GM21529 (cell line): ENCODE measurements at regions not wholly inside any gene's neighbourhood (a gene's known extent, or its start where the extent isn't known, plus 50 kb on each side); places are given as distances from the start of the nearest gene placed in this dataset.
"Not testable (repeated sequence)": the region's sequence is repeated elsewhere in the genome, so short reads cannot be mapped to it uniquely, and the experiment has no call there.

Experiments
- ATAC-seq: cut with Tn5 transposase; IDR thresholded peaks from one replicate; pipeline ENCODE4 v1.9.1; 2021; ENCODE audit not compliant: unreplicated experiment

DNA sequence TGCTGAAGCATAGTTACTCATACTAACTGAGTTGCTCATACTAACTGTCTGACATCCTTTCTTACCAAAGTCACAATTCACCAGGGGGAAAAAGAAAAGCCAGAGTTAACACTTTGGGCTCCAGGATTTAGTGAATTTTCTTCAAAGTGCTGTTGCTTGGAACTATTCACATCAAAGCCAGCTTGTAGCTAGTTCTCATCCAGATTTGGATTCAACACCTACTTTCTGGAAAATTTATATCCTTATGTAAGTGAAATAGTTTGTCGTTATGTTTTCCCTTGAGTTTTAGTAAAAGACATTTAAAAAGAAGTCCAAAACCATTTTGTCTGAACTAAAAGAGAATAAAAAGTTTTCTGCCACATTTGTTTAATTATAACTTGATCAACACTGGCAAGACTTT, 264.6 kb downstream of the BRINP2 start:
- no peak for ATAC-seq

DNA sequence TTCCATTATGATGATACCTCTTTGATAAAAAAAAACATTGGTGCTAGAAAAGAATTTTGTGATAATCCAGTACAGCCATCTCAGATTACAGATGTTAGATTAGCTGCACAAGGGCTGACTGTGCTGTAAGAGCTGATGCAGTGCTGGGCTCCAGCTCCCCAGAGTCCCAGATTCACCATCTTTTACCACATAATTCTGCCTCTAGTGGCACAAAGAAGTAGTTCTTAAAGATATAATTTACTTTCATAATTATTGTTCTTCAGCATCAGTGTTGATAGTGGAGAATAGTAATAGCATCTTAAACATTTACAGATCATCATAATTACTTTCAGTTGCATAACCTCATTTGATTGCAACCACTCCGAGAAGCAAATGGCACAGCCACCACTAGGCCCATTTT, 262.1 kb downstream of the BRINP2 start:
- ATAC-seq = no peak

DNA sequence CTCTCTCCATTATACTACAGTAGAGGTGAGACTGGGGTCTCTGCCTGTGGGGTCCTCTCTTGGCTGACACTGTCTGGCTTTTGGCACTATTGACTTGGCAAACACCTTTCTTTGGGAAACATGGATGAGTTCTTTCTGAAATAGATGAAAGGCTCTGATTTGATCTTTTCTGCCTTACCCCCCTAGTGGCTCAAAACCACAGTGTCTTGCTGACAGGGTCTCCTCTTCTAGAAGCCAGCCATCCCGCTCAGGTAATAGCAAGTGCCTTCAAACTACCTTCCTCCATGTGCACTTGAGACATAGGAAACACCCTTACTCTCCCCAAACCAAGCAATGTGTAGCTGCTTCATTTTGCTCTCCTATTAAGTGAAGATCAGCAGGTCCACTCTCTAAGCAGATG, 260.4 kb downstream of the BRINP2 start:
- no peak for ATAC-seq

- no peak for ATAC-seq
These were observed 258.5 kb downstream of the BRINP2 start for GRCh38 chr1:177429234-177429633.

- no peak for ATAC-seq
These were observed 257.1 kb downstream of the BRINP2 start for GRCh38 chr1:177427811-177428210.

- no peak for ATAC-seq
These were observed 255.7 kb downstream of the BRINP2 start for GRCh38 chr1:177426497-177426896.

DNA sequence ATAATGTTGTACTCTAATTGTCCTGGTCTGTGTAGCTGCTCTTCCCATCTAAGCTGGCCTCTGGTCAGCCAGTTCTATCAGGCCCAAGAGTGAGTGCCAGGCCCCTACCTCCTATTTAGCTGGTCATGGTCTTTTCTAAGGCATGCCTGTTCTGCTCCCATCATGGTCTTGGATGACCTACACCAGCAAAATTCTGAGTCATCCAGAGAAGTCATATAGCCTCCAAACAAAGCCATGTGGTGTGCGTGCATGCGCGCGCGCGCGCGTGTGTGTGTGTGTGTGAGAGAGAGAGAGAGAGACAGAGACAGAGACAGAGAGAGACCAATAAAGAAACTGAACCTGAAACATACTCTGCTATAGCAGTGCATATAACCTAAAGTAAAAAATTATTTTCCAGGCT, 254.4 kb downstream of the BRINP2 start:
- no peak for ATAC-seq

DNA sequence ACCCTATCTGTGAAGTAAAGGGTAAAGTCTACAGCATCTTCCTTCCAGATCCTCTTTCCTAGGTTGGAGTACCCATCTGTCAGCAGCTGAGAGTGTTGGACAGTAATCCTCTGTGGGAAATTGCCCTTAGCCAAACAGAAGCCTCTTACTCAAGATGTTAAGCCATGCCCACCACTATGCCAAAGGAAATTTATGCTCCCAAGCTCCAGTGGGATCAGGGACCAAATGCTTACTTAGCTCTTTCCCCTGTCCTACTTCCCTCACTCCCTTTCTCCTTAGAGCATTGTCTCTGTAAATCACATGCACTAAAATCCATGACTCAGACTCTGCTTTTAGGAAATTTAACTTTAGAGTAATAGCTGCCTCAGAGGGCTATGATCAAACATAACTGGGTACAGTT, 254.0 kb downstream of the BRINP2 start:
- ATAC-seq = no peak

DNA sequence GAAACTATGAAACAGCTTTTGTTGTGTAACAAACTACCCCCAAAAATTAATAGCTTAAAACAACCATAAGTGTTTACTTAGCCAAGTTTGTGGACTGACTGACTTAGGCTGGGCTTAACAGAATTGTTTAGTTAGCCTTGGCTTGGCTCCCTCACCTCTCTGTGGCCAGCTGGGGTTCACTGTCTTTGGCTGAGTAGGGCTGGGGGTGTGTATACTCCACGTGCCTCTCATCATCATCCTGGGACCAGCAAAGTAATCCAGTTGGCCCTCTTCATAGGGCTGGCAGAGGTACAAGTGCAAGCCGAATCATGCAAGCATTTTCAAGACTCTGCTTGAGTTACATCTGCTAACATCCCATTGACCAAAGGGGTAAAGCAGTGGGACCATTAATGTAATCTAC, 252.3 kb downstream of the BRINP2 start:
- no peak for ATAC-seq

DNA sequence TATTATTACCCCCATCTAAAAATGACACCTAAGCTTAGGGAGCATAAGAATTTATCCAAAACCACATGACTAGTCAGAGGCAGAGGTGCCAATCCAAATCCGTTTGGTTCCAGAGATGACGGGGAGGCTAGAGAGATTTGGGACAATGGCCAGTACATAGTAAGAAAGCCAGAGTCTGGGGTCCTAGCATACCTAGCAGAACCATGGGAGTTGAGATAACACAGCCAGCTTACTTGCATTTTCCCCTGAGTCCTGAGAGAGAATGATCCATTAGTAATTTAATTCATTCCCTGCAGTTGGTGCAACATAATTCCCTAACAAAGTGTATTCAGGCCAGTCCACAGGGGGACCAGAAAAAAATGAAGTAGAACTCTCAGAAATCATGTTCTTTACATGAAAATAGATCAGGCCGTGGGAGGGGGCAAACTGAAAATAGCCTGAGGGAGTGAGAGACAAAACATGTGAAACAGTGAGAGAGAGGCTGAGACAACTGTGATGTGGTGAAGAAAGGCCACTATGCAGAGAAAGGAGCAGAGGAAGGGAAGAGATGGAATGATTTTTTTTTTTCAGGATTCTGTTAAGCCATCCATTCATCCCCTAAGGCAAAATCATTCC, 243.3 kb downstream of the BRINP2 start:
- no peak for ATAC-seq

DNA sequence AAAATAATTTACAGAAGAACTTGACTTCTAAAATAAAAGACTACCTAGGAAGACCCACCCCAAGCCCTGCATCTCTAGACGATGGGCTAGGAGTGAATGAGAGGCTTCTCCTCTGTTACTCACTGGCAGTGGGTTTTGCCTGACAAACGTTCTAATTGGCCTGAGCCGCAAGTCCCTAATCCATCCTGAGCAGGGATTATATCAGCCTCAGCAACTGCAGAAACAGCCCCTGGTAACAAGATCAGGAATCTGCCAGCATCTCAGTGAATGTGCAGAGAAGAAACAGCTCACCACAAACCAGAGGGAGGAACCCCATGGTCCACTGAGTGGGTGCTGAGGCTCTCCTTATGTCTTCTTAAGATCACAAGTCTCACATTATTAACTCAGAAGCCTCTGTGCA, 240.6 kb downstream of the BRINP2 start:
- ATAC-seq = no peak

DNA sequence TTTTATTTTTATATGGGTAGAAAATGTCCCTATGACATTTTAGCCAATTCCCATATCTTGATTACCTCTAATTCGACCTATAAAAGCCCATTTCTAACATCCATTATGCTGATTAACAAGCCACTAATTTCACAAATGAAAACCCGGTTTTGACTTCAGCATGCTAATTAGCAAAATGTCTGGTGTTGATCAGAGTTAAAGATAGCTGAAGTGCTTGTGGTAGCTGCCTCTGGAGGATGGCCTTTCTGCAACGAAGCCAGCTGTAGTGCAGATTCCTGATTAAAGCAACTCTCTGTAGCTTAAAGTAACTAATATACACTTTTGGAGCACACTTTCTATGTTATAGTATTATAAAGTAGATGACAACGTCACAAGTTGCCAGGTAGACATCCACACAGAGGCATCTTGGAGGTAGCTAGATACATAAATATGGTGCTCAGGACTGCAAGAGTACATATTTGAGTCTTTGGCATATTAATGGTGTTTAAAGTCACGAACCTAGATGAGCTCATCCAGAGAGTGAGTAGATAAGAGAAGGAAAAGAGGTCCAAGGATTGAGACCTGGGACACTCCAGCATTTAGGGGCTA, 239.5 kb downstream of the BRINP2 start:
- ATAC-seq = no peak

DNA sequence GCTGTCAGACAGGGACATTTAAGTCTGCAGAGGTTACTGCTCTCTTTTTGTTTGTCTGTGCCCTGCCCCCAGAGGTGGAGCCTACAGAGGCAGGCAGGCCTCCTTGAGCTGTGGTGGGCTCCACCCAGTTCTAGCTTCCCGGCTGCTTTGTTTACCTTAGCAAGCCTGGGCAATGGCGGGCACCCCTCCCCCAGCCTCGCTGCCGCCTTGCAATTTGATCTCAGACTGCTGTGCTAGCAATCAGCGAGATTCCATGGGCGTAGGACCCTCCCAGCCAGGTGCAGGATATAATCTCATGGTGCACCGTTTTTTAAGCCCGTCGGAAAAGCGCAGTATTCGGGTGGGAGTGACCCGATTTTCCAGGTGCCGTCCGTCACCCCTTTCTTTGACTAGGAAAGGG, 235.6 kb downstream of the BRINP2 start:
- not testable (repeated sequence) for ATAC-seq

DNA sequence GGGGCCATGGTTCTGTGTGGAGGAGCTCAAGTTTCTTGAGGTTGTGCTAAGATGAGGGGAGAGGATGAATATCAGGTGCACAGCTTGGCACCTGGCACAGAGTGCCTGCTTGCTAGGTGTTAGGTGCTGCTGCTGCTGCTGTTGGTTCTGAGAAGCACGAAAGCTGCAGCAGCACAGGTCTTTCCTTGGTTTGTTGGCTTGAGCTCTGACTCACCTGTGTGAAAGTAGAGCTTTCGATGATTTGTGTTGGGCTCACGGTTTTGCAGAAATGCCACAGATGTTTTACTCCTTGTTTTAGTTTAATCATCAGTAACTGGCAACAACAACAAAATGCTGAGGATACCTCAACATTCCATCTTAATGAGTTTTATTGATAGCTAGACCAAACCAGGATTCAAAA, 221.6 kb downstream of the BRINP2 start:
- no peak for ATAC-seq

GRCh38 chr1:177385760-177386698, 215.3 kb downstream of the BRINP2 start:
- no peak for ATAC-seq

- no peak for ATAC-seq
These were observed 213.7 kb downstream of the BRINP2 start for GRCh38 chr1:177384461-177384860.

- no peak for ATAC-seq
These were observed 213.0 kb downstream of the BRINP2 start for GRCh38 chr1:177383715-177384114.

DNA sequence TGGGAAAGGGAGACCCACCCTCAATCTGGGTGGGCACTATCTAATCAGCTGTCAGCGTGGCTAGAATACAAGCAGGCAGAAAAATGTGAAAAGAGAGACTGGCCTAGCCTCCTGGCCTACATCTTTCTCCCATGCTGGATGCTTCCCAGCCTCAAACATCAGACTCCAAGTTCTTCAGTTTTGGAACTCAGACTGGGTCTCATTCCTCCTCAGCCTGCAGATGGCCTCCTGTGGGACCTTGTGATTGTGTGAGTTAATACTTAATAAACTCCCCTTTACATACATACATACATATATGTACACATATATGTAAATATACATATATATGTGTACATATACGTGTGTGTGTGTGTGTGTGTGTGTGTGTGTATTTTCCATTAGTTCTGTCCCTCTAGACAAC, 207.1 kb downstream of the BRINP2 start:
- ATAC-seq = no peak

DNA sequence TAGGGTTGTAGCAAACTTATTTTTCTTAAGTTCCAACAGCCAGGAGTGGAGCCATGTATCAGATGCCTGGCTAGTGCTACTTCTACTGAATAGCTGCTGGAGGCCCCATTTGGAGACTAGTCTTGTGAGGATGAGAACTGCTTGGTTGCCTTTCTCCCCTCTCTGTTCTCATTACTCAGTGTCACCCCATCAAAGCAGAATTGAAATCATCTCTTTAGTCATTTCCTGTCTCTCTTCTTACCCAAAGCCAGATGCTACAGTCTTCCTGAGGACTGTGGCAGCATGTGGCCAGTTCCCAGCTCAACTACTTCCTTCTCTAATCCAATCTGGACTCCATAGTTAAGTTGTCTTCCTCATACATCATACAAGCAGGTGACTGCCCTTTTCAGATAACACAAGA, 197.5 kb downstream of the BRINP2 start:
- no peak for ATAC-seq

- ATAC-seq = no peak
These were observed 195.3 kb downstream of the BRINP2 start for GRCh38 chr1:177366091-177366490.

DNA sequence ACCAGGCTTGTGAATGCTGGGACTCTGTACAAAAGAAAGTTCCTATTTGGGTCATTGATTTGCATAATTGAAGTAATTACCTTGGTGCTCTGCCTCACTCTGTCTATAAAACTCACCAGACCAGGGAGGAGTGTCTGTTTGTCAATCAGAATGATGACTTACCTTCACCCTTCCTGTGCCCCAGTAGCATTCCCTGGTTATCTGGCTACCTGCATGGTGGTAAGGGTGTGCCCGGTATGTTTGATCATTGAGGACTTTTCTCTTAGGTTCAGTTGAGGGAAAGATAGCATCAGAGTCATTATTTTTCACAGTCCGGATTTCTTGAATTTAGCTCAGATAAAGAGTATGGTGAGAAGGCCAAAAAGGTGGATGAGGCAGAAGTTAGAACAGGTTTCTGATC, 190.0 kb downstream of the BRINP2 start:
- ATAC-seq = no peak
